Adrenal gland (tissue), 5 donors: ENCODE measurements at regions not wholly inside any gene's neighbourhood (a gene's known extent, or its start where the extent isn't known, plus 50 kb on each side); places are given as distances from the start of the nearest gene placed in this dataset.

Experiments
- POLR2A ChIP-seq, 2 donors: fragments of 450-650 bp; IDR thresholded peaks; one replicate each; pipeline ENCODE4 v1.6.1; 2017; ENCODE audit warnings: antibody characterized with exemption in 2 of 2, mild to moderate bottlenecking in 2 of 2, moderate library complexity in 1 of 2
- TF ChIP-seq, protein P1 (sequence below), 6 experiments: fragments of 450-650 bp in 4 of 6; fragments of 200-600 bp in 2 of 6; sonication (generic) in 1 of 6; IDR thresholded peaks; 1 replicate in 5 of 6; 2 replicates in 1 of 6; pipeline versions ENCODE4 v1.5.1 to v1.8.0; 2016 to 2021; ENCODE audit warnings: antibody characterized with exemption in 6 of 6, mild to moderate bottlenecking in 2 of 6, moderate library complexity in 1 of 6
- donor health status: DM: no; HTN: no; CAD: no.

DNA sequence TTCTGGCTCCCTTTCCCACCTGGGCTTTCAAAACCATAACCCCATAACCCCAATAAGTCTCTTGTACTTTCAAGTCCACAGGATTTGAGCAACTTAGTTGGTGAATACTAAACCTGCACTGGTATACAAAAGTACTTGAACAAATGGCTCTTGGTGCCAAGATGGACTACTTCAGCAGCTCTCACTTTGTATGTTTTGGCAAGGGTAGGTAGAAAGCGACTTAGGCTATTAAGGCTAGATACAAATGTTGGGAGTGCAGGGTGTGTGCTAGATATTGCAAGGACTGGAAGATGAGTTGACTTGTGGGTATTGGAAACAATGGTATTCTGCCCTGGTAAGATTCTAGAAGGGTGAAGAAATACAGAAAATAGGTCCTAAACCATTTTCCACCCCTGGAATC lies 182.6 kb upstream of the MOCS1 start:
- TF ChIP-seq, protein P1, sequence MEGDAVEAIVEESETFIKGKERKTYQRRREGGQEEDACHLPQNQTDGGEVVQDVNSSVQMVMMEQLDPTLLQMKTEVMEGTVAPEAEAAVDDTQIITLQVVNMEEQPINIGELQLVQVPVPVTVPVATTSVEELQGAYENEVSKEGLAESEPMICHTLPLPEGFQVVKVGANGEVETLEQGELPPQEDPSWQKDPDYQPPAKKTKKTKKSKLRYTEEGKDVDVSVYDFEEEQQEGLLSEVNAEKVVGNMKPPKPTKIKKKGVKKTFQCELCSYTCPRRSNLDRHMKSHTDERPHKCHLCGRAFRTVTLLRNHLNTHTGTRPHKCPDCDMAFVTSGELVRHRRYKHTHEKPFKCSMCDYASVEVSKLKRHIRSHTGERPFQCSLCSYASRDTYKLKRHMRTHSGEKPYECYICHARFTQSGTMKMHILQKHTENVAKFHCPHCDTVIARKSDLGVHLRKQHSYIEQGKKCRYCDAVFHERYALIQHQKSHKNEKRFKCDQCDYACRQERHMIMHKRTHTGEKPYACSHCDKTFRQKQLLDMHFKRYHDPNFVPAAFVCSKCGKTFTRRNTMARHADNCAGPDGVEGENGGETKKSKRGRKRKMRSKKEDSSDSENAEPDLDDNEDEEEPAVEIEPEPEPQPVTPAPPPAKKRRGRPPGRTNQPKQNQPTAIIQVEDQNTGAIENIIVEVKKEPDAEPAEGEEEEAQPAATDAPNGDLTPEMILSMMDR (IDR thresholded peaks at IDR 0.05), result no peak
- no peak for TF ChIP-seq POLR2A (IDR thresholded peaks at IDR 0.05)
